Liver (tissue), 3 donors: ENCODE measurements at regions not wholly inside any gene's neighbourhood (a gene's known extent, or its start where the extent isn't known, plus 50 kb on each side); places are given as distances from the start of the nearest gene placed in this dataset.

Experiments
- RXRA ChIP-seq, 2 donors: IDR thresholded peaks; 2 replicates each; pipeline ENCODE4 v1.6.1; 2017 to 2018; ENCODE audit warnings: antibody characterized with exemption in 2 of 2, mild to moderate bottlenecking in 1 of 2
- YY1 ChIP-seq: IDR thresholded peaks from 2 replicates; pipeline ENCODE4 v1.6.1; 2016; ENCODE audit warnings: antibody characterized with exemption, mild to moderate bottlenecking
- TF ChIP-seq, protein P1 (sequence below): IDR thresholded peaks from 2 replicates; pipeline ENCODE4 v1.6.1; 2016; ENCODE audit warnings: antibody characterized with exemption
- TF ChIP-seq, protein P2 (sequence below): fragments of 150-350 bp; IDR thresholded peaks from 2 replicates; pipeline ENCODE4 v1.5.1; 2017; ENCODE audit warnings: improper control_type of control experiment, low read depth, low read length; ENCODE audit not compliant: missing input control
- TF ChIP-seq, protein P3 (sequence below): IDR thresholded peaks from 2 replicates; pipeline ENCODE4 v1.6.1; 2016; ENCODE audit warnings: antibody characterized with exemption, mild to moderate bottlenecking
- TF ChIP-seq, protein P4 (sequence below): IDR thresholded peaks from 2 replicates; pipeline ENCODE4 v1.6.1; 2016; ENCODE audit warnings: antibody characterized with exemption
- donor health status: healthy.
- donor health status: healthy.

DNA sequence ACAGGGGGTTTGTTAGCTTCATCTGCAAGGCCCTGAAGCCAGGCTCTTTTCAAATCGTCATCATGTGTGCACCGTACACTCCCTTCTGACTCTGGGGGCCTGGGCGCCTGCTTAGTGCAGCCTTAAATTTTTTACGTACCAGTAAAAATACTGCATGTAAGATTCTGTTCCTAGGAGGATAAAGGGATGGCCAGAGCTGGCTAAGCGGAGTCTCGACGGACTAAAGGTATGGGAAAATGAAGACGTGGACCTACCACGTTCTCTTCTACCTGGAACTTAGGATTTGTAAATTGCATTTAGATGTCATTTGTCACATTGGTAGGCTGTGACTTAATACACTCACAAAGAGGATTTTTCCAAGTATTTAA, 149.3 kb upstream of the AFDN start:
- TF ChIP-seq, protein P1, sequence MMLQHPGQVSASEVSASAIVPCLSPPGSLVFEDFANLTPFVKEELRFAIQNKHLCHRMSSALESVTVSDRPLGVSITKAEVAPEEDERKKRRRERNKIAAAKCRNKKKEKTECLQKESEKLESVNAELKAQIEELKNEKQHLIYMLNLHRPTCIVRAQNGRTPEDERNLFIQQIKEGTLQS, result no peak
- TF ChIP-seq, protein P2, sequence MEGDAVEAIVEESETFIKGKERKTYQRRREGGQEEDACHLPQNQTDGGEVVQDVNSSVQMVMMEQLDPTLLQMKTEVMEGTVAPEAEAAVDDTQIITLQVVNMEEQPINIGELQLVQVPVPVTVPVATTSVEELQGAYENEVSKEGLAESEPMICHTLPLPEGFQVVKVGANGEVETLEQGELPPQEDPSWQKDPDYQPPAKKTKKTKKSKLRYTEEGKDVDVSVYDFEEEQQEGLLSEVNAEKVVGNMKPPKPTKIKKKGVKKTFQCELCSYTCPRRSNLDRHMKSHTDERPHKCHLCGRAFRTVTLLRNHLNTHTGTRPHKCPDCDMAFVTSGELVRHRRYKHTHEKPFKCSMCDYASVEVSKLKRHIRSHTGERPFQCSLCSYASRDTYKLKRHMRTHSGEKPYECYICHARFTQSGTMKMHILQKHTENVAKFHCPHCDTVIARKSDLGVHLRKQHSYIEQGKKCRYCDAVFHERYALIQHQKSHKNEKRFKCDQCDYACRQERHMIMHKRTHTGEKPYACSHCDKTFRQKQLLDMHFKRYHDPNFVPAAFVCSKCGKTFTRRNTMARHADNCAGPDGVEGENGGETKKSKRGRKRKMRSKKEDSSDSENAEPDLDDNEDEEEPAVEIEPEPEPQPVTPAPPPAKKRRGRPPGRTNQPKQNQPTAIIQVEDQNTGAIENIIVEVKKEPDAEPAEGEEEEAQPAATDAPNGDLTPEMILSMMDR, result no peak
- TF ChIP-seq, protein P3, sequence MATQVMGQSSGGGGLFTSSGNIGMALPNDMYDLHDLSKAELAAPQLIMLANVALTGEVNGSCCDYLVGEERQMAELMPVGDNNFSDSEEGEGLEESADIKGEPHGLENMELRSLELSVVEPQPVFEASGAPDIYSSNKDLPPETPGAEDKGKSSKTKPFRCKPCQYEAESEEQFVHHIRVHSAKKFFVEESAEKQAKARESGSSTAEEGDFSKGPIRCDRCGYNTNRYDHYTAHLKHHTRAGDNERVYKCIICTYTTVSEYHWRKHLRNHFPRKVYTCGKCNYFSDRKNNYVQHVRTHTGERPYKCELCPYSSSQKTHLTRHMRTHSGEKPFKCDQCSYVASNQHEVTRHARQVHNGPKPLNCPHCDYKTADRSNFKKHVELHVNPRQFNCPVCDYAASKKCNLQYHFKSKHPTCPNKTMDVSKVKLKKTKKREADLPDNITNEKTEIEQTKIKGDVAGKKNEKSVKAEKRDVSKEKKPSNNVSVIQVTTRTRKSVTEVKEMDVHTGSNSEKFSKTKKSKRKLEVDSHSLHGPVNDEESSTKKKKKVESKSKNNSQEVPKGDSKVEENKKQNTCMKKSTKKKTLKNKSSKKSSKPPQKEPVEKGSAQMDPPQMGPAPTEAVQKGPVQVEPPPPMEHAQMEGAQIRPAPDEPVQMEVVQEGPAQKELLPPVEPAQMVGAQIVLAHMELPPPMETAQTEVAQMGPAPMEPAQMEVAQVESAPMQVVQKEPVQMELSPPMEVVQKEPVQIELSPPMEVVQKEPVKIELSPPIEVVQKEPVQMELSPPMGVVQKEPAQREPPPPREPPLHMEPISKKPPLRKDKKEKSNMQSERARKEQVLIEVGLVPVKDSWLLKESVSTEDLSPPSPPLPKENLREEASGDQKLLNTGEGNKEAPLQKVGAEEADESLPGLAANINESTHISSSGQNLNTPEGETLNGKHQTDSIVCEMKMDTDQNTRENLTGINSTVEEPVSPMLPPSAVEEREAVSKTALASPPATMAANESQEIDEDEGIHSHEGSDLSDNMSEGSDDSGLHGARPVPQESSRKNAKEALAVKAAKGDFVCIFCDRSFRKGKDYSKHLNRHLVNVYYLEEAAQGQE, result no peak
- TF ChIP-seq RXRA (IDR thresholded peaks at IDR 0.05) (no peak), YY1 (no peak)
- TF ChIP-seq, protein P4, sequence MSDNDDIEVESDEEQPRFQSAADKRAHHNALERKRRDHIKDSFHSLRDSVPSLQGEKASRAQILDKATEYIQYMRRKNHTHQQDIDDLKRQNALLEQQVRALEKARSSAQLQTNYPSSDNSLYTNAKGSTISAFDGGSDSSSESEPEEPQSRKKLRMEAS, result no peak
